Sigmoid colon (tissue), 4 donors: ENCODE measurements at regions not wholly inside any gene's neighbourhood (a gene's known extent, or its start where the extent isn't known, plus 50 kb on each side); places are given as distances from the start of the nearest gene placed in this dataset.

ENCODE experiments used
- EP300 ChIP-seq, 4 donors: sonication (generic); formaldehyde crosslinking; IDR thresholded peaks; one replicate each; pipeline ENCODE4 v1.6.1; 2017; ENCODE audit warnings: antibody characterized with exemption in 4 of 4
- TF ChIP-seq, protein P1 (sequence below), 4 experiments: fragments of 450-650 bp in 3 of 4; fragments of 200-600 bp in 1 of 4; IDR thresholded peaks; one replicate each; pipeline ENCODE4 v1.5.1; 2016 to 2019; ENCODE audit warnings: antibody characterized with exemption in 4 of 4, mild to moderate bottlenecking in 3 of 4, moderate library complexity in 2 of 4

DNA sequence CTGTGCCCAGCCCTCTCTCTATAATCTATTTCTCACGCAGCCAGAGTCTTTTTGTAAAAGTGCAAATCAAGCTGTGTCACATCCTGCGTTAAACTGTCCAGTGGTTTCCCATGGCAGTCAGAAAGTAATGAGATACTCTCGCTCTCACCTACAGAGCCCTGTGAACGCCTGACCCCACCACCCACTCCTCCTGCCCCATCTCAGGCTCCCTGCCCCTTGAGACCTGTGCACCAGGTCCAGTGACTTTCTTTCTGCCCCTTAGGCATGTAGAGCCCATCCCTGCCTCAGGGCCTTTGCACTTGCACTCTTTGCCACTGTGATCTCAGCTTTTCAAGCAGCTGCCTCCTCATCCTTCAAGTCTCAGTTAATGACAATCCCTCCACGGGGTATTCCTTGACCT, 58.3 kb upstream of the RASGRP1 start:
- TF ChIP-seq, protein P1, sequence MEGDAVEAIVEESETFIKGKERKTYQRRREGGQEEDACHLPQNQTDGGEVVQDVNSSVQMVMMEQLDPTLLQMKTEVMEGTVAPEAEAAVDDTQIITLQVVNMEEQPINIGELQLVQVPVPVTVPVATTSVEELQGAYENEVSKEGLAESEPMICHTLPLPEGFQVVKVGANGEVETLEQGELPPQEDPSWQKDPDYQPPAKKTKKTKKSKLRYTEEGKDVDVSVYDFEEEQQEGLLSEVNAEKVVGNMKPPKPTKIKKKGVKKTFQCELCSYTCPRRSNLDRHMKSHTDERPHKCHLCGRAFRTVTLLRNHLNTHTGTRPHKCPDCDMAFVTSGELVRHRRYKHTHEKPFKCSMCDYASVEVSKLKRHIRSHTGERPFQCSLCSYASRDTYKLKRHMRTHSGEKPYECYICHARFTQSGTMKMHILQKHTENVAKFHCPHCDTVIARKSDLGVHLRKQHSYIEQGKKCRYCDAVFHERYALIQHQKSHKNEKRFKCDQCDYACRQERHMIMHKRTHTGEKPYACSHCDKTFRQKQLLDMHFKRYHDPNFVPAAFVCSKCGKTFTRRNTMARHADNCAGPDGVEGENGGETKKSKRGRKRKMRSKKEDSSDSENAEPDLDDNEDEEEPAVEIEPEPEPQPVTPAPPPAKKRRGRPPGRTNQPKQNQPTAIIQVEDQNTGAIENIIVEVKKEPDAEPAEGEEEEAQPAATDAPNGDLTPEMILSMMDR (IDR thresholded peaks at IDR 0.05) = no peak
- no peak for TF ChIP-seq EP300 (IDR thresholded peaks at IDR 0.05)
